HCT116 (cell line): ENCODE measurements at regions not wholly inside any gene's neighbourhood (a gene's known extent, or its start where the extent isn't known, plus 50 kb on each side); places are given as distances from the start of the nearest gene placed in this dataset.

Experiments
- POLR2A ChIP-seq: IDR thresholded peaks from 2 replicates; pipeline ENCODE4 v1.7.0; 2011; ENCODE audit warnings: borderline replicate concordance; ENCODE audit not compliant: insufficient read depth, insufficient read length; ENCODE audit errors: extremely low read depth
- TF ChIP-seq, protein P1 (sequence below): IDR thresholded peaks from 2 replicates; pipeline ENCODE4 v1.6.1; 2012; ENCODE audit warnings: low read depth

DNA sequence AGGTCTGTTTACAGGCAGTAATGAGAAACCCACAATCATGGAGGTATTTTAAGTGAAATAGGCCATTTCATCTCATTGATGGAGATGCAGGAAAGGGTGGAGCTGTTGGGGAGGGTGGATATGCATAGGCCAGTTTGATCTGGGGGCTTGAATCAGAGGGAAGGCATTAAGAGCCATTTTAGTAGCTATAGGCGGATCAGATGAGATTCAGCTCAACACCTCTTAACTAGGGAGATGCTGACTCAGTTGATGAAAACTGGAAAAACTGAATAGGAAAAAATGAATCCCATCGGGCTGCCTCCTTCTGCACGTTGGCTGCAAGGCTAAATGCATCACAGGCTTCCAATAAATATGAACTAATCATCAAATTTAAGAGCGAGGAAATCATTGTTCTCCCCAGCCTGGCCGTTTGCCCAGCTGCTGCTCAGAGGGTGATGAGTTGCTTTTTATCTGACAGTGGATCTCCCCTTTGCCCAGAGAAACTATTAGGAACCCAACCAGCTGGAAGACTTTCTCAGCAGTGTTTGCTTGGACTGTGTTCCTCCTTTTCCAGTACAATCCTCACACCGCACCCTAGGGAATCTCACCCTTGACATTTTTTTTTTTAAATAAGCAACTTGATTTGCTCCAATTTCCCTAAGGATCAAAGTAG lies 149.6 kb downstream of the SOX9 start:
- TF ChIP-seq, protein P1, sequence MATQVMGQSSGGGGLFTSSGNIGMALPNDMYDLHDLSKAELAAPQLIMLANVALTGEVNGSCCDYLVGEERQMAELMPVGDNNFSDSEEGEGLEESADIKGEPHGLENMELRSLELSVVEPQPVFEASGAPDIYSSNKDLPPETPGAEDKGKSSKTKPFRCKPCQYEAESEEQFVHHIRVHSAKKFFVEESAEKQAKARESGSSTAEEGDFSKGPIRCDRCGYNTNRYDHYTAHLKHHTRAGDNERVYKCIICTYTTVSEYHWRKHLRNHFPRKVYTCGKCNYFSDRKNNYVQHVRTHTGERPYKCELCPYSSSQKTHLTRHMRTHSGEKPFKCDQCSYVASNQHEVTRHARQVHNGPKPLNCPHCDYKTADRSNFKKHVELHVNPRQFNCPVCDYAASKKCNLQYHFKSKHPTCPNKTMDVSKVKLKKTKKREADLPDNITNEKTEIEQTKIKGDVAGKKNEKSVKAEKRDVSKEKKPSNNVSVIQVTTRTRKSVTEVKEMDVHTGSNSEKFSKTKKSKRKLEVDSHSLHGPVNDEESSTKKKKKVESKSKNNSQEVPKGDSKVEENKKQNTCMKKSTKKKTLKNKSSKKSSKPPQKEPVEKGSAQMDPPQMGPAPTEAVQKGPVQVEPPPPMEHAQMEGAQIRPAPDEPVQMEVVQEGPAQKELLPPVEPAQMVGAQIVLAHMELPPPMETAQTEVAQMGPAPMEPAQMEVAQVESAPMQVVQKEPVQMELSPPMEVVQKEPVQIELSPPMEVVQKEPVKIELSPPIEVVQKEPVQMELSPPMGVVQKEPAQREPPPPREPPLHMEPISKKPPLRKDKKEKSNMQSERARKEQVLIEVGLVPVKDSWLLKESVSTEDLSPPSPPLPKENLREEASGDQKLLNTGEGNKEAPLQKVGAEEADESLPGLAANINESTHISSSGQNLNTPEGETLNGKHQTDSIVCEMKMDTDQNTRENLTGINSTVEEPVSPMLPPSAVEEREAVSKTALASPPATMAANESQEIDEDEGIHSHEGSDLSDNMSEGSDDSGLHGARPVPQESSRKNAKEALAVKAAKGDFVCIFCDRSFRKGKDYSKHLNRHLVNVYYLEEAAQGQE: no peak
- TF ChIP-seq POLR2A: no peak
